Gastrocnemius medialis (tissue), 4 donors: ENCODE measurements at regions not wholly inside any gene's neighbourhood (a gene's known extent, or its start where the extent isn't known, plus 50 kb on each side); places are given as distances from the start of the nearest gene placed in this dataset.

Source experiments
- POLR2A ChIP-seq, 2 donors: fragments of 450-650 bp; IDR thresholded peaks; one replicate each; pipeline ENCODE4 v1.6.1; 2017; ENCODE audit warnings: antibody characterized with exemption in 2 of 2, mild to moderate bottlenecking in 2 of 2, moderate library complexity in 2 of 2
- TF ChIP-seq, protein P1 (sequence below), 5 experiments: fragments of 450-650 bp in 3 of 5; fragments of 200-600 bp in 2 of 5; sonication (generic) in 2 of 5; IDR thresholded peaks in 4 of 5; conservative IDR thresholded peaks in 1 of 5; 1 replicate in 4 of 5; 2 replicates in 1 of 5; pipeline ENCODE4 v1.5.1; 2016 to 2019; ENCODE audit warnings: antibody characterized with exemption in 5 of 5, mild to moderate bottlenecking in 3 of 5, moderate library complexity in 3 of 5

DNA sequence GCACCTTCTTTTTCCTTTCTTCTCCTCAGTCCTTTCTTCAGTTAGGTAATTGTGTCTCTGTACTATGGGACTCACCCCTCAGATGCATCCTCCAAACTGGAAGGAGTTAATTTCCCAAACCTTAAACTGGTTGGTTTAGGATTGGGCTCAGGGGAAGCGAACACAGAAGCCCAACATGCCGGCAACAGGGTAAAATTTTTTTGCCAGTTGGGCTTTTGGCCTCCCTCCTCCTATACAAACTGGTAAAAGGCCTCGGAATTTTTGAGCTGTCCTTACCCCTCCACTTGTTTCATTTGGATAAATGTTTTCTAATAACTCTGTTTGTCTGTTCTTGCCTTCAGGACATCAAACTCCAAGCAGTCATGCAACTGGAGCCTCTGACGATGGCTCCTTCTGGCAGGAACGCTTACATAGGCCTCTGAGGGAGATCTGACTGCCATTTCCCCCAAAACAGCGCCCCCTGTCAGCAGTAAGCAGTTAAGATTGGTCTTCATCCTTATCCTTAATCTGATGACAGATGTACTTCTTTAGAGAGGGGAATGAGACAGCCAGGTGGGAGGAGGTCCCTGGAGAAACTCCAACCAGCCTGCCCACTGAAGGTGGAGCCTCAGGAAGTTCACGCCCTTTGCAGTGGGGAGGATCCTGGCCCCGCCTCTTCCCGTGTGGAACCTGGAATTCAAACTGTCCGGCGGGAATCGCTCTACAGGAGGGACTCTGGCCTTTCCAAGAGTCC is 57.8 kb upstream of the SPINK5 start:
- TF ChIP-seq, protein P1, sequence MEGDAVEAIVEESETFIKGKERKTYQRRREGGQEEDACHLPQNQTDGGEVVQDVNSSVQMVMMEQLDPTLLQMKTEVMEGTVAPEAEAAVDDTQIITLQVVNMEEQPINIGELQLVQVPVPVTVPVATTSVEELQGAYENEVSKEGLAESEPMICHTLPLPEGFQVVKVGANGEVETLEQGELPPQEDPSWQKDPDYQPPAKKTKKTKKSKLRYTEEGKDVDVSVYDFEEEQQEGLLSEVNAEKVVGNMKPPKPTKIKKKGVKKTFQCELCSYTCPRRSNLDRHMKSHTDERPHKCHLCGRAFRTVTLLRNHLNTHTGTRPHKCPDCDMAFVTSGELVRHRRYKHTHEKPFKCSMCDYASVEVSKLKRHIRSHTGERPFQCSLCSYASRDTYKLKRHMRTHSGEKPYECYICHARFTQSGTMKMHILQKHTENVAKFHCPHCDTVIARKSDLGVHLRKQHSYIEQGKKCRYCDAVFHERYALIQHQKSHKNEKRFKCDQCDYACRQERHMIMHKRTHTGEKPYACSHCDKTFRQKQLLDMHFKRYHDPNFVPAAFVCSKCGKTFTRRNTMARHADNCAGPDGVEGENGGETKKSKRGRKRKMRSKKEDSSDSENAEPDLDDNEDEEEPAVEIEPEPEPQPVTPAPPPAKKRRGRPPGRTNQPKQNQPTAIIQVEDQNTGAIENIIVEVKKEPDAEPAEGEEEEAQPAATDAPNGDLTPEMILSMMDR (IDR thresholded peaks at IDR 0.05 in 4 of 5, conservative IDR thresholded peaks at IDR 0.05 in 1 of 5): no peak
- no peak for TF ChIP-seq POLR2A (IDR thresholded peaks at IDR 0.05)
